Activated T-helper 2 cell treated with anti-CD3 and anti-CD28 coated beads, Interferon-gamma antibody, Interleukin-2, Interleukin-4, amounts not matched to agents 10 μg/mL and 5 μg/mL and 100 μg/mL, durations not matched to agents 14 hours and 24 hours and 36 hours (primary cell): ENCODE measurements at regions not wholly inside any gene's neighbourhood (a gene's known extent, or its start where the extent isn't known, plus 50 kb on each side); places are given as distances from the start of the nearest gene placed in this dataset.
"Not testable (repeated sequence)": the region's sequence is repeated elsewhere in the genome, so short reads cannot be mapped to it uniquely, and the experiment has no call there.

Experiments
- DNase-seq: peaks from one replicate; pipeline ENCODE4 v3.0.0; 2021; ENCODE audit warnings: low spot score
- H3K27ac Mint-ChIP-seq: one replicate; pipeline ENCODE4 v1.8.0; 2021; ENCODE audit warnings: mixed read lengths
- H3K27me3 Mint-ChIP-seq: one replicate; pipeline ENCODE4 v1.8.0; 2021; ENCODE audit warnings: low read depth, mixed read lengths
- H3K36me3 Mint-ChIP-seq: one replicate; pipeline ENCODE4 v1.8.0; 2021; ENCODE audit warnings: low read depth, mixed read lengths
- H3K4me1 Mint-ChIP-seq: one replicate; pipeline ENCODE4 v1.8.0; 2021; ENCODE audit warnings: low read depth, mixed read lengths
- H3K4me3 Mint-ChIP-seq: one replicate; pipeline ENCODE4 v1.8.0; 2021; ENCODE audit warnings: low read depth, mild to moderate bottlenecking, moderate library complexity, mixed read lengths
- H3K9me3 Mint-ChIP-seq: one replicate; pipeline ENCODE4 v1.8.0; 2021; ENCODE audit warnings: mixed read lengths
- intact Hi-C: fragments of 100-400 bp; cut with micrococcal nuclease; formaldehyde crosslinking; loops from one replicate; pipeline ENCODE4 v1.15.1; 2023

DNA sequence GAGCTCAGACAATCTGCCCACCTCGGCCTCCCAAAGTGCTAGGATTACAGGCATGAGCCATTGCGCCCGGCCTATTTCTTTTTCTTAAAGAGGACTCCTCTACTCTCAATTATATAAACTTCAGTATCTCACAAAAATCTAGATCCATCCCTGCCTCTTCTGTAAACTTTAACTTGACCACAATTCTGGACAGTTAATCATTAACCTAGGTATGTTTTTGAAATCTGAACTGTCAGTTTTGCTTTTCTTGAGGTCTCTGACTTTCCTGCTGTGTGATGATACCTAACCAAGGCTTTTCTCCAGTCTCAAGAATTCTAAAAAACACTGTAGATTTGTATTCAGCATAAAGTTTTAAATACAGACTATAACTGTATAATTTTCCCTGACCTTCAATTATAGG, 388.2 kb upstream of the SYNCRIP start:
- peaks cover 21% of the 10 kb centered on the region for H3K9me3 Mint-ChIP-seq
- DNase-seq, result no peak
- no peak overlapping the region for H3K4me3 Mint-ChIP-seq
- H3K4me1 Mint-ChIP-seq, result no peaks in the 10 kb centered on the region
- no peak overlapping the region for H3K27ac Mint-ChIP-seq
- H3K27me3 Mint-ChIP-seq, result no peaks in the 10 kb centered on the region
- H3K36me3 Mint-ChIP-seq, result no peaks in the 10 kb centered on the region
- intact Hi-C loops, result no loop called here

- Mint-ChIP-seq H3K4me1 (no peaks in the 10 kb centered on the region), H3K9me3 (peaks cover 16% of the 10 kb centered on the region), H3K36me3 (no peaks in the 10 kb centered on the region), H3K27ac (no peak overlapping the region), H3K4me3 (no peak overlapping the region), H3K27me3 (no peaks in the 10 kb centered on the region)
- intact Hi-C loops, result no loop called here
- no peak for DNase-seq
Measured at GRCh38 chr6:86028776-86029175, 386.1 kb upstream of the SYNCRIP start.

- H3K4me3 Mint-ChIP-seq, DNase-seq, H3K4me1 Mint-ChIP-seq, H3K27me3 Mint-ChIP-seq, intact Hi-C loops, H3K36me3 Mint-ChIP-seq, H3K27ac Mint-ChIP-seq: not testable (repeated sequence)
- peaks cover 11% of the 10 kb centered on the region for H3K9me3 Mint-ChIP-seq
Measured at GRCh38 chr6:86026890-86027289, 384.2 kb upstream of the SYNCRIP start.

DNA sequence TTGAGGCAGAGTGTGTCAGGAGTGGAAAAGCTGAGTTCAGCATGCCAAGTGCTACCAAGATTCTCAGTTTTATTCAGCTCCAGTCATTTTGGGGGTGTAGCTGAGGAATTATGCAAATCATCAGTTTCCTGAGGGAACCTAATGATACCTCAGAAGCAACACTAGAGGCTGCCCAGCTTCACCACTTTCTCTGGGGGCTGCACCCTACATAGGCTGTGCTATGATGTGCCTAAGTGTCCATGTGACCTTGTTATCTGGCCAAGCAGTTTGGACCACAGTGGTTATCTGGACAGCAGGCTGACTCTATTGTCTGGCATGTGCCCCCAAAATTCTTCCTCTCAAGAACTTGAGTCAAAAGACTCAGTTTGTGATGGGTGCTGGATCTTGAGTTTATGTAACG, 374.6 kb upstream of the SYNCRIP start:
- Mint-ChIP-seq H3K36me3 (no peaks in the 10 kb centered on the region), H3K4me1 (no peaks in the 10 kb centered on the region), H3K27me3 (no peaks in the 10 kb centered on the region), H3K27ac (no peak overlapping the region), H3K4me3 (no peak overlapping the region), H3K9me3 (no peaks in the 10 kb centered on the region)
- intact Hi-C loops, result no loop called here
- DNase-seq, result no peak

- H3K27me3 Mint-ChIP-seq, result no peaks in the 10 kb centered on the region
- intact Hi-C loops, result no loop called here
- no peak overlapping the region for H3K27ac Mint-ChIP-seq
- H3K4me3 Mint-ChIP-seq, result no peak overlapping the region
- no peaks in the 10 kb centered on the region for H3K4me1 Mint-ChIP-seq
- DNase-seq, result no peak
- H3K36me3 Mint-ChIP-seq, result no peaks in the 10 kb centered on the region
- no peaks in the 10 kb centered on the region for H3K9me3 Mint-ChIP-seq
Measured at GRCh38 chr6:86016567-86016966, 373.9 kb upstream of the SYNCRIP start.

GRCh38 chr6:86016077-86016476, 373.4 kb upstream of the SYNCRIP start:
- Mint-ChIP-seq H3K4me3 (no peak overlapping the region), H3K4me1 (no peaks in the 10 kb centered on the region), H3K36me3 (no peaks in the 10 kb centered on the region), H3K27me3 (no peaks in the 10 kb centered on the region), H3K9me3 (no peaks in the 10 kb centered on the region), H3K27ac (no peak overlapping the region)
- DNase-seq, result no peak
- intact Hi-C loops, result no loop called here

GRCh38 chr6:86012991-86013390, 370.3 kb upstream of the SYNCRIP start:
- intact Hi-C loops, H3K9me3 Mint-ChIP-seq, H3K27ac Mint-ChIP-seq, H3K27me3 Mint-ChIP-seq, H3K4me3 Mint-ChIP-seq, H3K4me1 Mint-ChIP-seq, DNase-seq, H3K36me3 Mint-ChIP-seq: not testable (repeated sequence)

- Mint-ChIP-seq H3K27ac (no peak overlapping the region), H3K9me3 (no peaks in the 10 kb centered on the region), H3K4me1 (no peaks in the 10 kb centered on the region), H3K36me3 (no peaks in the 10 kb centered on the region), H3K4me3 (no peak overlapping the region), H3K27me3 (no peaks in the 10 kb centered on the region)
- no peak for DNase-seq
- intact Hi-C loops, result no loop called here
Measured at GRCh38 chr6:86010915-86011786, 368.5 kb upstream of the SYNCRIP start.

DNA sequence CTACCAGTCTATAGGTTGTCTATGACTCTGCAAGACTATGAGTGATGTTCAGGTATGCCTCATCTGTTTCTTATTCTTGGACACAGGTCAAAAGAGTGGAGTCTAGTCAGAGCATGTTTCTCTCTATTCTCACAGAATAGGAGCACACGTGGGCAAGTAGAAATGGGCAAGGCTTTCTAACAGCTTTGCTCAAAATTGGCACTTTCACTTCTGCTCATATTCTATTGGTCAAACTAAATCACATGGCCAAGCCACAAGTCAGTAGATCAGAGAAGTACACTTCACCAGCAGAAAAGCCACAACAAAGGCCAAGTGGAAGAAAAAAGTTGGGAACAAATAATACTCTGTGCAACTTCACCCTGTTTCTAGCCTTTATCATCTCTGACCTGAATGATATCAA, 354.5 kb upstream of the SYNCRIP start:
- H3K36me3 Mint-ChIP-seq, result no peaks in the 10 kb centered on the region
- H3K27me3 Mint-ChIP-seq, result no peaks in the 10 kb centered on the region
- H3K4me1 Mint-ChIP-seq, result no peaks in the 10 kb centered on the region
- H3K27ac Mint-ChIP-seq, result no peak overlapping the region
- peaks cover 12% of the 10 kb centered on the region for H3K9me3 Mint-ChIP-seq
- no peak overlapping the region for H3K4me3 Mint-ChIP-seq
- intact Hi-C loops, result no loop called here
- DNase-seq, result no peak

- intact Hi-C loops, result no loop called here
- H3K9me3 Mint-ChIP-seq, result peaks cover 12% of the 10 kb centered on the region
- no peak overlapping the region for H3K4me3 Mint-ChIP-seq
Measured at GRCh38 chr6:85996034-85996375, 353.3 kb upstream of the SYNCRIP start.

GRCh38 chr6:85995339-85996033, 352.8 kb upstream of the SYNCRIP start:
- Mint-ChIP-seq H3K27ac (no peak overlapping the region), H3K27me3 (no peaks in the 10 kb centered on the region), H3K4me1 (no peaks in the 10 kb centered on the region), H3K9me3 (peaks cover 12% of the 10 kb centered on the region), H3K4me3 (no peak overlapping the region), H3K36me3 (no peaks in the 10 kb centered on the region)
- intact Hi-C loops, result no loop called here
- no peak for DNase-seq

More at GRCh38 chr6:85996034-85996375, 353.3 kb upstream of the SYNCRIP start:
- Mint-ChIP-seq H3K36me3 (no peaks in the 10 kb centered on the region), H3K4me1 (no peaks in the 10 kb centered on the region), H3K27ac (no peak overlapping the region), H3K27me3 (no peaks in the 10 kb centered on the region)
- DNase-seq, result no peak

DNA sequence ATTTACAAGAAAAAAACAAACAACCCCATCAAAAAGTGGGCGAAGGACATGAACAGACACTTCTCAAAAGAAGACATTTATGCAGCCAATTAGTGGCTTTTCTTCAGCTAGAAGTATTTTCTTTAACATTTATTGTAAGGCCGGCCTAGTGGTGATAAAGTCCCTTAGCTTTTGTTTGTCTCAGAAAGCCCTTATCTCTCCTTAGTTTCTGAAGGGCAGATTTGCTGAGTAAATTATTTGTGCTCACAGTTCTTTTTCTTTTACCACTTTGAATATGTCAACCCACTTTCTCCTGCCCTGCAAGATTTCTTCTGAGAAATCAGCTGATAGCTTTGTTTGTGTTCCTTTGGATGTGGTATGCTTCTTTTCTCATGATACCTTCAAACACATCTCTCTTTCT, 344.0 kb upstream of the SYNCRIP start:
- DNase-seq, result no peak
- no peaks in the 10 kb centered on the region for H3K27me3 Mint-ChIP-seq
- H3K4me1 Mint-ChIP-seq, result no peaks in the 10 kb centered on the region

GRCh38 chr6:85983032-85983659, 340.5 kb upstream of the SYNCRIP start:
- Mint-ChIP-seq H3K4me1 (no peaks in the 10 kb centered on the region), H3K9me3 (peaks cover 16% of the 10 kb centered on the region), H3K4me3 (no peak overlapping the region), H3K27me3 (no peaks in the 10 kb centered on the region), H3K27ac (no peak overlapping the region), H3K36me3 (no peaks in the 10 kb centered on the region)
- intact Hi-C loops, result no loop called here
- no peak for DNase-seq

More for the DNA sequence above, 344.0 kb upstream of the SYNCRIP start:
- Mint-ChIP-seq H3K9me3 (peaks cover 21% of the 10 kb centered on the region), H3K4me3 (no peak overlapping the region), H3K27ac (no peak overlapping the region), H3K36me3 (no peaks in the 10 kb centered on the region)
- intact Hi-C loops, result no loop called here
